ENCODE measurements at regions not wholly inside any gene's neighbourhood (a gene's known extent, or its start where the extent isn't known, plus 50 kb on each side); places are given as distances from the start of the nearest gene placed in this dataset.
"Not testable (repeated sequence)": the region's sequence is repeated elsewhere in the genome, so short reads cannot be mapped to it uniquely, and the experiment has no call there.

- DNase-seq (ENCODE audit: low read depth in 2 of 2), result not testable (repeated sequence)
These were observed 135.7 kb upstream of the RAG2 start for GRCh38 chr11:36733721-36734120.

DNA sequence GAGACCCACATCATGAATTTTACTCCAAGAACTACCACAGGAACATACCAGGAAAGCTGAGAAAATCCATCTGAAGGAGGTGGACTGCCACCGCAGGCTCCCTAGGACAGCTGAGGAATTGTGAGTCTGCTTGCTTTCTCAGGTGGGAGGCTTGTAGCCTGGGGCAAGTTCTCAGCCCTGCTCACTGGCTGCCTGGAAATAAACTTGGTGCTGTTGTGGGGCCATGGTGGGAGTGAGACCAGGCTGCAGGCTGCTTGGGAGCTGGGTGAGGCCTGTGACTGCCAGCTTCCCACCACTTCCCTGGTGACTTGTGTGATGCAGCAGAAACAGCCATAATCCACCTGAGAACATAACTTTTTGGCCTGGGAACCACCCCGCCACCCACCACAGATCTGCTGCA, 132.7 kb upstream of the RAG2 start:
- DNase-seq (ENCODE audit: low read depth in 2 of 2), result no peak

GRCh38 chr11:36729825-36730224, 131.8 kb upstream of the RAG2 start:
- DNase-seq (ENCODE audit: low read depth in 2 of 2), result no peak

- DNase-seq (ENCODE audit: low read depth in 2 of 2), result no peak
These were observed 128.4 kb upstream of the RAG2 start for GRCh38 chr11:36726420-36726819.

GRCh38 chr11:36724742-36725385, 126.8 kb upstream of the RAG2 start:
- no peak for DNase-seq (ENCODE audit: low read depth in 2 of 2)

GRCh38 chr11:36722421-36722820, 124.4 kb upstream of the RAG2 start:
- no peak for DNase-seq (ENCODE audit: low read depth in 2 of 2)

DNA sequence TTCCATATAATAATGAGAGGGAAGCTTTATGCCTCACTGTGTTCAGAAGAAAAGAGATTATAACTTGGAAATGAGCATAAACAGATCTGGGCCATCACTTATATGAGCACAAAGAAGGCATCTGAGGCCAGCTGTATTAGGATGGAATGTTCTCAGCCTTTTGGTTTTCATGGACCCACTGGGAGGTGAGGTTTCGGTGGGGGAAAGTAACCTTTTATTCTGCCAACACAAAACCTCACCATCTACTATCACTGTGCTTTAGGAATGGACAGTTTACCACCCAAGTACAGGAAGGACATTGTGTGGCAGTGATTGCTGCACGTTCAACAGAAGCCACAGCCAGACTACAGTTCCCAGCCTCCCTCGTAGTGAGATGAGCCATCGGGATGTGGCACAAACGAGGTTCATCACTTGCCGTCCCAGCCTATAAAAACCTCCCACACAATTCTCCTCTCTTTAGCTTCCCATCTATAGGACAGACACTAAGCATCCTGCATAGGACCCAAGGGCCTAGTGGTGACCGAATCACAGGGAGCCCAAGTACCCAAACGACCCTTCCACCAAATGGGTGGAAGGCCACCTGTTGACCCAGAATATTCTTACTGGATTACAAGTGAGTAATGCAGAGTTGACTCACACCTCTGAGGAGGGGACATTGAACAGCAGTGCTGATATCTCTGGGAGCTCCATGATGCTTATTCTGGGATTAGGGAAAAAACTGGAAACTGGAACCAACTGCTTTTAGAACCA, 121.5 kb upstream of the RAG2 start:
- no peak for DNase-seq (ENCODE audit: low read depth in 2 of 2)

GRCh38 chr11:36718451-36718850, 120.4 kb upstream of the RAG2 start:
- no peak for DNase-seq (ENCODE audit: low read depth in 2 of 2)

- DNase-seq (ENCODE audit: low read depth in 2 of 2), result no peak
These were observed 115.7 kb upstream of the RAG2 start for GRCh38 chr11:36713715-36714114.

DNA sequence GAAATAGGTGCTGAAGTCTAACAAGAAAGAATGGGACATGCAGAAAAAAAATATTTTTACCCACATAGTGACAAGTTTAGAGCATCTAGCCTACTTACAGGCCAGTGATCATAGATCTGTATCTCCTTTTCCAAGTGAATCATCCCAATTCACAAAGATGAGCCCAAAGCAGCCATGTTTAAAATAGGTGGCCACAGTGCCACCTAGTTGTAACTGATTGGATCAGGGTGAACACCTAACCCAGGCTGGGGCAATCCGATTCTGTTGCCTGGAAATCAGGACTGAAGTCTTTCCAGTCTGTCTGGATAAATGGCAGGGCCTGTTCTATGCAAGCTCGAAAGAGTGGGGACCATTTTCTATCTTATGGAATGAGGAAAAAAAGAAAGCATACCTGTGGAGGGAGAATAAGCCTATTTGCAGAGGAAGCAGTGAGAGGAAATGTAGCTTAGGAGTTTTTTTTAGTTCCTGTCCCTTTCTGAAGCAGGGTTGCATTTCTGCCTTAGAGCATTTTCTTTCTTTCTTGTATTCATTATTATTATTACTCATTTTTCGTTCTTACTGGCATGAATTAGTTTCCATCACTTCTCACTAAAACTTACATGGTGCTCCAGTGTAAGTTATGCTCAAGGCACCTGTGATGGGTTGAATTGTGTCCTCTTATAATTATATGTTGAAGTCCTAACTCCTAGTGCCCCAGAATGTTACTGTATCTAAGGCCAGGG, 113.2 kb upstream of the RAG2 start:
- DNase-seq (ENCODE audit: low read depth in 2 of 2), result no peak
